ENCODE measurements at regions not wholly inside any gene's neighbourhood (a gene's known extent, or its start where the extent isn't known, plus 50 kb on each side); places are given as distances from the start of the nearest gene placed in this dataset.

DNA sequence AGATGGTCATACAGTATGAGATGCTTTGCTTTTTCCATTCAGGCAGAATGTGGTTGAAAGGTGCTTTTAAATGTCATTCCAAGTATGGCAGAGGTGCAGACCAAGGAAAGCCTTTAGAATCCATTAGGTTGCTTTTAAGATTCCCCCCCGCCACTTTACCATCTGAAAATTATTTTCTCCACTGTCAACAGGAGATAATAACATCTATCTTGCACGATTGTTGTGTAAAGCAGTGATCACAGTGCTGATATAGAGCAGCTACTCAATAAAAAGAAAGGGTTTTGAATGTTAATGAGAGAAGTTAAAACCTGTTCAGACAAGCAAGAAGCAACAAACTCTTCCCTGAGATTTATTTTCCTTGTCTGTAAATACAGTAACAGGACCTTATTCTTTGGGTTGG, 372.5 kb upstream of the GCFC2 start:
- TF ChIP-seq, protein P1, sequence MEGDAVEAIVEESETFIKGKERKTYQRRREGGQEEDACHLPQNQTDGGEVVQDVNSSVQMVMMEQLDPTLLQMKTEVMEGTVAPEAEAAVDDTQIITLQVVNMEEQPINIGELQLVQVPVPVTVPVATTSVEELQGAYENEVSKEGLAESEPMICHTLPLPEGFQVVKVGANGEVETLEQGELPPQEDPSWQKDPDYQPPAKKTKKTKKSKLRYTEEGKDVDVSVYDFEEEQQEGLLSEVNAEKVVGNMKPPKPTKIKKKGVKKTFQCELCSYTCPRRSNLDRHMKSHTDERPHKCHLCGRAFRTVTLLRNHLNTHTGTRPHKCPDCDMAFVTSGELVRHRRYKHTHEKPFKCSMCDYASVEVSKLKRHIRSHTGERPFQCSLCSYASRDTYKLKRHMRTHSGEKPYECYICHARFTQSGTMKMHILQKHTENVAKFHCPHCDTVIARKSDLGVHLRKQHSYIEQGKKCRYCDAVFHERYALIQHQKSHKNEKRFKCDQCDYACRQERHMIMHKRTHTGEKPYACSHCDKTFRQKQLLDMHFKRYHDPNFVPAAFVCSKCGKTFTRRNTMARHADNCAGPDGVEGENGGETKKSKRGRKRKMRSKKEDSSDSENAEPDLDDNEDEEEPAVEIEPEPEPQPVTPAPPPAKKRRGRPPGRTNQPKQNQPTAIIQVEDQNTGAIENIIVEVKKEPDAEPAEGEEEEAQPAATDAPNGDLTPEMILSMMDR (IDR thresholded peaks at IDR 0.05): no peak
- no peak for TF ChIP-seq POLR2A (IDR thresholded peaks at IDR 0.05)
- Histone ChIP-seq H3K9me3 (no peaks in the 10 kb centered on the region), H3K36me3 (replicated peaks in 1 of 2; ENCODE audit: insufficient read depth in 1 of 2, low read depth in 2 of 2) (no peaks in the 10 kb centered on the region), H3K27me3 (no peaks in the 10 kb centered on the region), H3K4me1 (no peaks in the 10 kb centered on the region), H3K27ac (no peak overlapping the region), H3K4me3 (no peak overlapping the region)
- no peak for DNase-seq
- intact Hi-C loops (cut with DNase I): no loop called here
- ATAC-seq: no peak
- WGBS, 2 donors: 7 to 16% methylated on average over 2 of the region's 2 CpGs

DNA sequence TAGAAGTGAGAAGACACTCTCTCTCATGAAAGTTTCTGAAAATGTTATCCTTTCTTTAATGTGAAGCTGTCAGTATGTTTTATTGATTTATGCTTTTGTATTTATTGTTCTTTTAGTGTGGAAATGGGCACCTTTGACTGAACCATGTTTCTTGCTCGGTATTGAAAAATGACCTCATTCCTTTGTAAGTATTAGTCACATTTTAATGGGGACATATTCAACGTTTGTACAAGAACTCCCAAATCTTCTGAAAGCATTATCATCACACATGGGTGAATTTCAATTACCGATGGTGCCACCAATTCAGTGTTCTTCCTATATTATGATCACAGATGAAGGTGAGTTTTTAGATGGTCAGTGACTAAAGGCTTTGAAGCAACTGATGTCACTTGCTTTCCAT, 371.8 kb upstream of the GCFC2 start:
- 41 to 49% methylated on average over 3 of the region's 3 CpGs for WGBS, 2 donors
- H3K27ac ChIP-seq: no peak overlapping the region
- intact Hi-C loops (cut with DNase I): no loop called here
- no peaks in the 10 kb centered on the region for H3K36me3 ChIP-seq (replicated peaks in 1 of 2; ENCODE audit: insufficient read depth in 1 of 2, low read depth in 2 of 2)
- H3K27me3 ChIP-seq: no peaks in the 10 kb centered on the region
- DNase-seq: no peak
- no peaks in the 10 kb centered on the region for H3K4me1 ChIP-seq
- TF ChIP-seq, protein P1 (IDR thresholded peaks at IDR 0.05): no peak
- TF ChIP-seq POLR2A (IDR thresholded peaks at IDR 0.05): no peak
- H3K9me3 ChIP-seq: no peaks in the 10 kb centered on the region
- H3K4me3 ChIP-seq: no peak overlapping the region
- no peak for ATAC-seq

DNA sequence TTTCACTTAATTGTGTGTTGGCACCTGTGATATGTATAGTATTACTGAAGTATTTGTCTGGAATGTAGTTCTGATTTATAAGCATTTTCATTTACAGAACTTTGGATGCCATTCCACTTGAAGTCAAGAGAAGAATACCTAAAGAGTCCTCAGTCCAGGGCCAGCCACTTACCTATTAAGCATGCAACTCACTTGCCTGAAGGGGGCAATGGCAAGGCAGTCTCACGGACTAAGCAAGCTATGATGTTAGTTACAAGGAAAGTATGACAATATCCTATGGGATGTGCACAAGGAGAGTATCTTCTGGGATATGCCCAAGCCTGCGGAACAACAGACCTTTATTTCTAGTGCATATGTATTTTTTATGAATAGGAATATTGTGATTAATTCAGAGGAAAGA, 369.4 kb upstream of the GCFC2 start:
- DNase-seq (no peak), ATAC-seq (no peak)
- no peaks in the 10 kb centered on the region for H3K36me3 ChIP-seq (replicated peaks in 1 of 2; ENCODE audit: insufficient read depth in 1 of 2, low read depth in 2 of 2)
- no peak overlapping the region for H3K4me3 ChIP-seq
- no peak overlapping the region for H3K27ac ChIP-seq
- no peak for TF ChIP-seq POLR2A (IDR thresholded peaks at IDR 0.05)
- TF ChIP-seq, protein P1 (IDR thresholded peaks at IDR 0.05): no peak
- 12 to 24% methylated on average over 2 of the region's 2 CpGs for WGBS, 2 donors
- H3K9me3 ChIP-seq: no peaks in the 10 kb centered on the region
- H3K4me1 ChIP-seq: no peaks in the 10 kb centered on the region
- no peaks in the 10 kb centered on the region for H3K27me3 ChIP-seq
- intact Hi-C loops (cut with DNase I): no loop called here

DNA sequence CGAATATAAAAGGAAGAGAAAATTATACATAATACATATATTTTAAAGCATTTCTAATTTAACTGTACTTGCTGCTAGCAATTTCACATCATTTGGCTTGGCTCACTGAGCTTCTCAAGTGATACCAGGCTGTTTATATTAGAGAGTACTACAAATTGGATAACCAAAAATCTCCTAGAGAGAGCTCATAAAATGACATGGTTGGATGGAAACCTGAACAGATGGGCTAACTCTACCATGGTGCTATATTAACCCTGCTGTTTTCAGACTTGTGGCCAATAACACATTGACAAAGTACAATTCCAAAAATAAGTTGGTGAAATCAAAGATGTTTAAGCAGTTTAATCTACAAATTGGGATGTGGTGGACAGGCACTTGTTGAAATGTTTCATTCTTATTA, 364.4 kb upstream of the GCFC2 start:
- Histone ChIP-seq H3K36me3 (replicated peaks in 1 of 2; ENCODE audit: insufficient read depth in 1 of 2, low read depth in 2 of 2) (no peaks in the 10 kb centered on the region), H3K4me3 (no peak overlapping the region), H3K27me3 (no peaks in the 10 kb centered on the region), H3K4me1 (no peaks in the 10 kb centered on the region), H3K9me3 (no peaks in the 10 kb centered on the region), H3K27ac (no peak overlapping the region)
- intact Hi-C loops (cut with DNase I): no loop called here
- no peak for TF ChIP-seq POLR2A (IDR thresholded peaks at IDR 0.05)
- TF ChIP-seq, protein P1 (IDR thresholded peaks at IDR 0.05): no peak
- WGBS, 2 donors: 56 to 58% methylated on average over 1 of the region's 1 CpG
- DNase-seq (no peak), ATAC-seq (no peak)

DNA sequence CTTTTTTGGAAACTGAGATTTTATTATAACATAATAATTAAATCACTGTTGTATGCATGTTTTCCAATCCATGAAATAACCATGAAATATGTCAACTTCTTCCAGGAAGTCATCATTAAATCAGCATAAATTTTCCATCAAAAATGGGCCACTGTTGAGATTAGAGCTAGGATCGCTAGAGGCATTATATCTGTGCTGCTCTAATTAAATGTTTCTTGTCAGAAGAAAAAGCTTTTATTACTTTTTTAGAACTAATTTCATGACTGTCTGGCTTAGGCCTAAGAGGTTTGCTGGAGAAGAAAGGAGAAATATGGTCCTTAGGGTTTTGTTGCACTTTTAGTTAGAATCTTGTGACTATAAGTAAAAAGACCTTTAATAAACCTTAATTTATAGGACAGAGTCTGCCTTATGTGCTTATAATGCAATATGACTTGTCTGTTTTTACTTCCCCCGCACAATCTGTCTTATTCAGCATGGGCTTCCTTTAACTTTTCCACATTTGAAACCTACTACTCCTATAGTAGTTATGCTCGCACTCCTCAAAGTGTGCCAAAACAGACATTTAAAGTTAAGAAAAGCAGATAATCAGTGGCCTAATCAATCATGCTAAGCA, 363.4 kb upstream of the GCFC2 start:
- Histone ChIP-seq H3K27me3 (no peaks in the 10 kb centered on the region), H3K9me3 (no peaks in the 10 kb centered on the region), H3K4me1 (no peaks in the 10 kb centered on the region), H3K27ac (no peak overlapping the region), H3K36me3 (replicated peaks in 1 of 2; ENCODE audit: insufficient read depth in 1 of 2, low read depth in 2 of 2) (no peaks in the 10 kb centered on the region), H3K4me3 (no peak overlapping the region)
- WGBS, 2 donors: 79 to 82% methylated on average over 3 of the region's 3 CpGs
- DNase-seq (no peak), ATAC-seq (no peak)
- no peak for TF ChIP-seq POLR2A (IDR thresholded peaks at IDR 0.05)
- TF ChIP-seq, protein P1 (IDR thresholded peaks at IDR 0.05): no peak
- intact Hi-C loops (cut with DNase I): no loop called here
